IMR-90 (cell line): ENCODE measurements at regions not wholly inside any gene's neighbourhood (a gene's known extent, or its start where the extent isn't known, plus 50 kb on each side); places are given as distances from the start of the nearest gene placed in this dataset.

Source experiments
- ATAC-seq: fragments of 200-7000 bp; cut with Tn5 transposase; 2 replicates; pipeline ENCODE4 v1.9.1; 2020; ENCODE audit warnings: low read depth, mild to moderate bottlenecking, moderate library complexity
- BruUV-seq: library from RNA; stranded (reverse); fragments of 400-500 nt; replicated peaks from 2 replicates; lab custom pipeline; 2021; lab: Mats Ljungman, UMichigan
- CTCF ChIA-PET: fragments of 300-600 bp; formaldehyde crosslinking; extraction: SDS; loops from one replicate; lab custom pipeline; 2021; ENCODE audit warnings: antibody characterized with exemption; lab: Yijun Ruan, JAX
- POLR2A ChIA-PET: fragments of 300-600 bp; sonication (Branson Sonifier 250); formaldehyde crosslinking; loops from one replicate; lab custom pipeline; 2022; ENCODE audit warnings: antibody characterized with exemption; ENCODE audit not compliant: unreplicated experiment; lab: Charles Lee
- DNase-seq: peaks from one replicate; pipeline ENCODE4 v3.0.0; 2013
- H2AFZ ChIP-seq: replicated peaks from 2 replicates; pipeline ENCODE3; 2013; ENCODE audit warnings: low read length, mild to moderate bottlenecking; ENCODE audit not compliant: poor library complexity
- H2AK5ac ChIP-seq: 2 replicates; pipeline ENCODE4 v1.6.1; 2013; ENCODE audit warnings: low read depth, low read length, inconsistent platforms
- H2AK9ac ChIP-seq: replicated peaks from 2 replicates; pipeline ENCODE3; 2013; ENCODE audit warnings: mild to moderate bottlenecking, low read depth, low read length, moderate library complexity; ENCODE audit not compliant: poor library complexity
- H2BK120ac ChIP-seq: 2 replicates; pipeline ENCODE4 v1.6.1; 2013; ENCODE audit warnings: low read depth, low read length, inconsistent platforms
- H2BK15ac ChIP-seq: 3 replicates; pipeline ENCODE4 v1.6.1; 2013; ENCODE audit warnings: low read depth, low read length, inconsistent platforms
- H2BK20ac ChIP-seq: 2 replicates; pipeline ENCODE4 v1.6.1; 2013; ENCODE audit warnings: low read depth, mild to moderate bottlenecking, inconsistent platforms, low read length, moderate library complexity
- H2BK5ac ChIP-seq: 2 replicates; pipeline ENCODE4 v1.6.1; 2013; ENCODE audit warnings: mild to moderate bottlenecking, low read depth, low read length, inconsistent platforms; ENCODE audit not compliant: poor library complexity, severe bottlenecking
- H3K14ac ChIP-seq: replicated peaks from 2 replicates; pipeline ENCODE4 v1.6.1; 2013; ENCODE audit warnings: low read depth, low read length, inconsistent platforms
- H3K18ac ChIP-seq: 2 replicates; pipeline ENCODE4 v1.6.1; 2013; ENCODE audit warnings: low read depth, low read length, control low read depth
- H3K23ac ChIP-seq: 2 replicates; pipeline ENCODE4 v1.6.1; 2013; ENCODE audit warnings: low read depth, low read length, inconsistent platforms
- H3K27ac ChIP-seq: 2 replicates; pipeline ENCODE4 v1.5.1; 2013; ENCODE audit warnings: mild to moderate bottlenecking, control low read depth, low read length; ENCODE audit not compliant: insufficient read depth
- H3K27me3 ChIP-seq: 2 replicates; pipeline ENCODE4 v1.6.1; 2013; ENCODE audit warnings: low read length; ENCODE audit not compliant: control insufficient read depth, insufficient read depth
- H3K36me3 ChIP-seq: 2 replicates; pipeline ENCODE4 v1.6.1; 2013; ENCODE audit warnings: low read length, mixed read lengths; ENCODE audit not compliant: control insufficient read depth, insufficient read depth
- H3K4ac ChIP-seq: 2 replicates; pipeline ENCODE4 v1.6.1; 2013; ENCODE audit warnings: low read depth, low read length, inconsistent platforms
- H3K4me1 ChIP-seq: 2 replicates; pipeline ENCODE4 v1.6.1; 2013; ENCODE audit warnings: low read length, mixed read lengths; ENCODE audit not compliant: control insufficient read depth, insufficient read depth
- H3K4me2 ChIP-seq: 2 replicates; pipeline ENCODE4 v1.6.1; 2013; ENCODE audit warnings: low read depth, mild to moderate bottlenecking, control low read depth, low read length, moderate library complexity
- H3K4me3 ChIP-seq: 2 replicates; pipeline ENCODE4 v1.5.1; 2013; ENCODE audit warnings: low read depth, mild to moderate bottlenecking, control low read depth, low read length, moderate library complexity; ENCODE audit not compliant: insufficient read depth
- H3K56ac ChIP-seq: 2 replicates; pipeline ENCODE4 v1.6.1; 2013; ENCODE audit warnings: low read length, inconsistent platforms; ENCODE audit not compliant: insufficient read depth; ENCODE audit errors: extremely low read depth
- H3K79me1 ChIP-seq, 2 experiments: 2 replicates each; pipeline ENCODE4 v1.6.1; 2013; ENCODE audit warnings: low read length in 2 of 2, inconsistent platforms in 1 of 2, low read depth in 1 of 2
- H3K9ac ChIP-seq: 2 replicates; pipeline ENCODE4 v1.6.1; 2013; ENCODE audit warnings: low read depth, low read length, control low read depth
- H3K9me1 ChIP-seq: 2 replicates; pipeline ENCODE4 v1.6.1; 2013; ENCODE audit warnings: low read length, inconsistent platforms; ENCODE audit not compliant: insufficient read depth
- H3K9me3 ChIP-seq: 2 replicates; pipeline ENCODE4 v1.6.1; 2013; ENCODE audit warnings: low read length; ENCODE audit not compliant: control insufficient read depth, insufficient read depth
- H4K20me1 ChIP-seq: 2 replicates; pipeline ENCODE4 v1.6.1; 2013; ENCODE audit warnings: low read length, inconsistent platforms; ENCODE audit not compliant: insufficient read depth
- H4K5ac ChIP-seq: 2 replicates; pipeline ENCODE4 v1.6.1; 2013; ENCODE audit warnings: mild to moderate bottlenecking, low read depth, low read length, control low read depth
- H4K8ac ChIP-seq, 2 experiments: 2 replicates each; pipeline ENCODE4 v1.6.1; 2013; ENCODE audit warnings: low read depth in 2 of 2, low read length in 2 of 2, control low read depth in 1 of 2, inconsistent platforms in 1 of 2
- H4K91ac ChIP-seq: 2 replicates; pipeline ENCODE4 v1.6.1; 2013; ENCODE audit warnings: low read depth, low read length, inconsistent platforms; ENCODE audit not compliant: insufficient read depth
- BHLHE40 ChIP-seq: fragments of 150-350 bp; IDR thresholded peaks from 2 replicates; pipeline ENCODE4 v1.6.1; 2016; ENCODE audit warnings: mild to moderate bottlenecking, low read depth, low read length
- CEBPB ChIP-seq: IDR thresholded peaks from 2 replicates; pipeline ENCODE4 v1.6.1; 2012; ENCODE audit warnings: low read depth, low read length, improper control_type of control experiment
- MAFK ChIP-seq: IDR thresholded peaks from 2 replicates; pipeline ENCODE4 v1.6.1; 2012; ENCODE audit warnings: low read depth, low read length, improper control_type of control experiment
- NFE2L2 ChIP-seq: fragments of 150-350 bp; IDR thresholded peaks from 2 replicates; pipeline ENCODE4 v1.6.1; 2016; ENCODE audit warnings: low read depth, mild to moderate bottlenecking, low read length
- POLR2A ChIP-seq: IDR thresholded peaks from 2 replicates; pipeline ENCODE4 v1.6.1; 2012; ENCODE audit warnings: mild to moderate bottlenecking, low read depth, low read length
- RCOR1 ChIP-seq: IDR thresholded peaks from 2 replicates; pipeline ENCODE4 v1.6.1; 2012; ENCODE audit warnings: mild to moderate bottlenecking, low read length, improper control_type of control experiment; ENCODE audit not compliant: insufficient replicate concordance
- RFX5 ChIP-seq: IDR thresholded peaks from 2 replicates; pipeline ENCODE4 v1.8.0; 2012; ENCODE audit warnings: low read depth, mild to moderate bottlenecking, low read length, moderate library complexity
- WGBS, 2 experiments: methylation state at CpG; one replicate each; pipeline versions ENCODE4 v1.1.5 to v1.1.7; 2013; ENCODE audit warnings: missing lambda C conversion rate in 2 of 2; ENCODE audit not compliant: insufficient read length in 1 of 2; ENCODE audit errors: extremely low coverage in 2 of 2; 5-methylcytosine and 5-hydroxymethylcytosine counted together
- dilution Hi-C: fragments of 300-500 bp; cut with HindIII; formaldehyde crosslinking; loops from one replicate; pipeline ENCODE4 v1.14.3; 2018; ENCODE audit warnings: low sequenced_read_pairs; ENCODE audit not compliant: unreplicated experiment
- in situ Hi-C: fragments of 300-500 bp; cut with MboI; formaldehyde crosslinking; loops from 3 replicates; pipeline ENCODE4 v1.14.3; 2019; ENCODE audit warnings: low sequenced_read_pairs, inconsistent platforms, mixed read lengths
- intact Hi-C: fragments of 100-400 bp; cut with micrococcal nuclease; formaldehyde crosslinking; loops from 2 replicates; pipeline ENCODE4 v1.10.0; 2022
- TF ChIP-seq, protein P1 (sequence below): fragments of 150-350 bp; IDR thresholded peaks from 2 replicates; pipeline ENCODE4 v1.6.1; 2016; ENCODE audit warnings: low read depth, mild to moderate bottlenecking, low read length, moderate library complexity, borderline replicate concordance
- TF ChIP-seq, protein P2 (sequence below): conservative IDR thresholded peaks from 2 replicates; pipeline ENCODE4 v1.5.1; 2012; ENCODE audit warnings: mild to moderate bottlenecking, low read depth, low read length, improper control_type of control experiment

DNA sequence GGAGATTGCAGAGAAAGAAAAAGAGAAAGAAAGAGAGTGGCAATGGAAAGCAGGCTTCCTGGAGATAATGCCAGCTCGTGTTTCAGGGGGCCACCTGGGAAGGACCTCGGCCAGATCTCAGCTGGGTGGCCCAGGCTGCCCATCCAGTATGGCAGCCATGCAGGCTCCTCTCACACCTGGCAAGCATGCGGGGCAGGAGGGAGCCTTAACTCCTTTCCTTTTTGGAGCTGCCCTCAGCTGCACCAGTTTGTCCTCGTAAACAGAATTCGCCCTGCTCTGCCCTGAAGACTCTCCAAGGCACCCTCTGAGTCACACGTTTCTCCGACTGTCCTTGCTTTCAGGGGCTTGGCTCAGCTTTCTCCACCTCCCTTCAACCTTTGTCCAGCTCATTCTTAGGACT is 59.5 kb upstream of the IGFBP5 start:
- no TSS peak for BruUV-seq
- Histone ChIP-seq H4K20me1 (no peaks in the 10 kb centered on the region), H2AFZ (no peak overlapping the region), H2AK9ac (no peak overlapping the region), H3K4me2 (no peak overlapping the region), H3K9ac (no peak overlapping the region), H4K5ac (no peak overlapping the region; the same call in 1 of the 2 replicates), H3K4me3 (no peak overlapping the region), H3K9me1 (no peaks in the 10 kb centered on the region), H3K27me3 (peaks cover 25% of the 10 kb centered on the region), H2BK120ac (no peak overlapping the region), H2BK15ac (no peak overlapping the region), H3K27ac (no peak overlapping the region), H2BK5ac (no peak overlapping the region), H3K14ac (no peak overlapping the region), H3K36me3 (no peaks in the 10 kb centered on the region), H4K8ac (no peak overlapping the region), H3K56ac (no peak overlapping the region), H3K9me3 (no peaks in the 10 kb centered on the region), H3K4ac (no peak overlapping the region), H3K79me1 (no peaks in the 10 kb centered on the region), H4K91ac (no peak overlapping the region), H2AK5ac (no peak overlapping the region), H2BK20ac (no peak overlapping the region), H3K18ac (no peak overlapping the region), H3K4me1 (peaks cover 2% of the 10 kb centered on the region; the same call in 1 of the 2 replicates), H3K23ac (no peak overlapping the region)
- intact Hi-C loops (no loop called here), dilution Hi-C loops (no loop called here), in situ Hi-C loops (no loop called here)
- no peak for TF ChIP-seq CEBPB
- no peak for TF ChIP-seq RFX5
- no peak for TF ChIP-seq MAFK
- TF ChIP-seq POLR2A, result no peak
- TF ChIP-seq BHLHE40, result no peak
- no peak for TF ChIP-seq NFE2L2
- no peak for TF ChIP-seq RCOR1
- TF ChIP-seq, protein P1, sequence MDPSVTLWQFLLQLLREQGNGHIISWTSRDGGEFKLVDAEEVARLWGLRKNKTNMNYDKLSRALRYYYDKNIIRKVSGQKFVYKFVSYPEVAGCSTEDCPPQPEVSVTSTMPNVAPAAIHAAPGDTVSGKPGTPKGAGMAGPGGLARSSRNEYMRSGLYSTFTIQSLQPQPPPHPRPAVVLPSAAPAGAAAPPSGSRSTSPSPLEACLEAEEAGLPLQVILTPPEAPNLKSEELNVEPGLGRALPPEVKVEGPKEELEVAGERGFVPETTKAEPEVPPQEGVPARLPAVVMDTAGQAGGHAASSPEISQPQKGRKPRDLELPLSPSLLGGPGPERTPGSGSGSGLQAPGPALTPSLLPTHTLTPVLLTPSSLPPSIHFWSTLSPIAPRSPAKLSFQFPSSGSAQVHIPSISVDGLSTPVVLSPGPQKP, result no peak
- TF ChIP-seq, protein P2, sequence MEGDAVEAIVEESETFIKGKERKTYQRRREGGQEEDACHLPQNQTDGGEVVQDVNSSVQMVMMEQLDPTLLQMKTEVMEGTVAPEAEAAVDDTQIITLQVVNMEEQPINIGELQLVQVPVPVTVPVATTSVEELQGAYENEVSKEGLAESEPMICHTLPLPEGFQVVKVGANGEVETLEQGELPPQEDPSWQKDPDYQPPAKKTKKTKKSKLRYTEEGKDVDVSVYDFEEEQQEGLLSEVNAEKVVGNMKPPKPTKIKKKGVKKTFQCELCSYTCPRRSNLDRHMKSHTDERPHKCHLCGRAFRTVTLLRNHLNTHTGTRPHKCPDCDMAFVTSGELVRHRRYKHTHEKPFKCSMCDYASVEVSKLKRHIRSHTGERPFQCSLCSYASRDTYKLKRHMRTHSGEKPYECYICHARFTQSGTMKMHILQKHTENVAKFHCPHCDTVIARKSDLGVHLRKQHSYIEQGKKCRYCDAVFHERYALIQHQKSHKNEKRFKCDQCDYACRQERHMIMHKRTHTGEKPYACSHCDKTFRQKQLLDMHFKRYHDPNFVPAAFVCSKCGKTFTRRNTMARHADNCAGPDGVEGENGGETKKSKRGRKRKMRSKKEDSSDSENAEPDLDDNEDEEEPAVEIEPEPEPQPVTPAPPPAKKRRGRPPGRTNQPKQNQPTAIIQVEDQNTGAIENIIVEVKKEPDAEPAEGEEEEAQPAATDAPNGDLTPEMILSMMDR, result no peak
- ATAC-seq, result no peak
- POLR2A ChIA-PET, result no interaction called here
- CTCF ChIA-PET, result no interaction called here
- 70% methylated on average over 6 of the region's 7 CpGs; no CpG with 5 or more reads in 1 of the 2 experiments for WGBS, 2 experiments
- no peak for DNase-seq
